BLaER1 (cell line): ENCODE measurements at regions not wholly inside any gene's neighbourhood (a gene's known extent, or its start where the extent isn't known, plus 50 kb on each side); places are given as distances from the start of the nearest gene placed in this dataset.

Experiments used
- H3K27ac ChIP-seq: shearing (Covaris generic); formaldehyde crosslinking; 2 replicates; pipeline ENCODE4 v1.8.1; 2022
- H3K27me3 ChIP-seq: shearing (Covaris generic); formaldehyde crosslinking; 2 replicates; pipeline ENCODE4 v1.8.1; 2022
- H3K36me3 ChIP-seq: shearing (Covaris generic); formaldehyde crosslinking; 2 replicates; pipeline ENCODE4 v1.8.1; 2022
- H3K4me1 ChIP-seq: shearing (Covaris generic); formaldehyde crosslinking; 2 replicates; pipeline ENCODE4 v1.8.1; 2022
- H3K4me2 ChIP-seq: shearing (Covaris generic); formaldehyde crosslinking; 2 replicates; pipeline ENCODE4 v1.8.1; 2022
- H3K4me3 ChIP-seq: shearing (Covaris generic); formaldehyde crosslinking; 2 replicates; pipeline ENCODE4 v1.8.1; 2022
- H3K9ac ChIP-seq: shearing (Covaris generic); formaldehyde crosslinking; 2 replicates; pipeline ENCODE4 v1.8.1; 2022
- H3K9me3 ChIP-seq: shearing (Covaris generic); formaldehyde crosslinking; 2 replicates; pipeline ENCODE4 v1.8.1; 2022
- H4K20me1 ChIP-seq: shearing (Covaris generic); formaldehyde crosslinking; 2 replicates; pipeline ENCODE4 v1.8.1; 2022
- Cebpa-rat ChIP-seq: shearing (Covaris generic); IDR thresholded peaks from 2 replicates; pipeline ENCODE4 v1.8.1; 2022

- no peaks in the 10 kb centered on the region for H3K27me3 ChIP-seq
- H3K9ac ChIP-seq: no peak overlapping the region
- no peaks in the 10 kb centered on the region for H4K20me1 ChIP-seq
- no peak for TF ChIP-seq Cebpa-rat
- no peak overlapping the region for H3K4me2 ChIP-seq
- no peaks in the 10 kb centered on the region for H3K36me3 ChIP-seq
- H3K9me3 ChIP-seq: no peaks in the 10 kb centered on the region
- H3K4me1 ChIP-seq: no peaks in the 10 kb centered on the region
- H3K27ac ChIP-seq: no peak overlapping the region
- no peak overlapping the region for H3K4me3 ChIP-seq
Observed at GRCh38 chr3:3499012-3499562, 300.1 kb upstream of the LRRN1 start.

DNA sequence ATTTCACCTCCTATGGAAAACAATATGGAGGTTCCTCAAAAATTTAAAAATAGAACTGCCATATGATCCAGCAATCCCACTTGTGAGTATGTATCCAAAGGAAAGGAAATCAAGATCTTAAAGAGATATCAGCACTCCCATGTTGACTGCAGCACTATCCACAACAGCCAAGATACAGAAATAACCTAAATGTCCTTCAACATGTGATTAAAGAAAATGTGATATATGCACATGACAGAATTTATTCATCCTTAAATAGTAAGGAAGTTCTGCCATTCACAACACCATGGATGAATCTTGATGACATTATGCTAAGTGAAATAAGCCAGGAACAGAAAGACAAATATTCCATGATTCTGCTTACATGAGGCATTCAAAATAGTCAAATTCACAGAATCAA is 303.6 kb upstream of the LRRN1 start:
- no peaks in the 10 kb centered on the region for H3K27me3 ChIP-seq
- no peak for TF ChIP-seq Cebpa-rat
- H3K36me3 ChIP-seq: no peaks in the 10 kb centered on the region
- no peaks in the 10 kb centered on the region for H4K20me1 ChIP-seq
- H3K9ac ChIP-seq: no peak overlapping the region
- no peak overlapping the region for H3K27ac ChIP-seq
- no peak overlapping the region for H3K4me3 ChIP-seq
- no peak overlapping the region for H3K4me2 ChIP-seq
- H3K9me3 ChIP-seq: no peaks in the 10 kb centered on the region
- H3K4me1 ChIP-seq: no peaks in the 10 kb centered on the region

DNA sequence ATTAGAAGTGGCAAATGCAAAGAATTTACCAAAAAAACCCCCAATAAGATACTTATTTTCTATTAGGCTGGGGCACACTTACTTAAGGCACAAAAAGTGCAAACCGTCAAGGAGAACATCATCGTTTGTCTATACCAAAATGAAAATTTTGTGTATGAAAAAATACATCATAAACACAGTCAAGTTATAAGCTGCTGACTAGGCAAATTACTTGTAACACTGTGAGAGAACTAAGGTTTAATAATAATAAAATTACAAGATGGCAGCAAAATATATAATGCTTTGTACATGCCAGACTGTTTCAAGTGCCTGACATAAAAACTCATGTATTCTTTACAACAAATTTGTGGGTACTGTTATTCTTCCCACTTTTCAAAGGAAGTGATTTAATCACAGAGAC is 297.2 kb upstream of the CRBN start:
- no peak overlapping the region for H3K4me3 ChIP-seq
- H3K4me1 ChIP-seq: no peaks in the 10 kb centered on the region
- TF ChIP-seq Cebpa-rat: no peak
- no peaks in the 10 kb centered on the region for H4K20me1 ChIP-seq
- no peak overlapping the region for H3K4me2 ChIP-seq
- no peaks in the 10 kb centered on the region for H3K27me3 ChIP-seq
- H3K9me3 ChIP-seq: no peaks in the 10 kb centered on the region
- no peaks in the 10 kb centered on the region for H3K36me3 ChIP-seq
- no peak overlapping the region for H3K9ac ChIP-seq
- no peak overlapping the region for H3K27ac ChIP-seq

DNA sequence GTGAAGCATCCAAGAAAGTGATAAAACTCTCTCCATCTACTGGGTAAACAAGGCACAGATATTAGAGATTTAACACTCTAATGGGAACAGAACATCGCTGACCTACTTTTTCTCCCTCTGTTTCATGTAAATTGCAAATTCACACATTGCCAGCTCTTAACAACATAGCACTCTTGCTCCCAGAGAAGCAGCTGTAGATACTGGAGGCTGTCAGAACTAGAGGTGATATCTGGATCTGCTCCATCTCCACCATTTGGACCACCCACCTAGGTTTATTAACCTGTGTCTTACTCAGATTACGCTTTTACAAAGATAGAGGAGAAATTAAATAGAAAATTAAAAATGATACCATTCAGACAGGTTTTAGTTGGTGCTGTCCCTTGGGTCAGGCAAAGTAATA is 289.1 kb upstream of the CRBN start:
- no peak for TF ChIP-seq Cebpa-rat
- Histone ChIP-seq H4K20me1 (no peaks in the 10 kb centered on the region), H3K27ac (no peak overlapping the region)

GRCh38 chr3:3464131-3464530 is 284.6 kb upstream of the CRBN start:
- H3K27me3 ChIP-seq: no peaks in the 10 kb centered on the region
- no peak for TF ChIP-seq Cebpa-rat
- no peak overlapping the region for H3K4me2 ChIP-seq
- H3K4me1 ChIP-seq: no peaks in the 10 kb centered on the region
- no peaks in the 10 kb centered on the region for H4K20me1 ChIP-seq
- H3K9me3 ChIP-seq: no peaks in the 10 kb centered on the region
- H3K9ac ChIP-seq: no peak overlapping the region
- no peaks in the 10 kb centered on the region for H3K36me3 ChIP-seq
- no peak overlapping the region for H3K4me3 ChIP-seq
- H3K27ac ChIP-seq: no peak overlapping the region

More for the DNA sequence above, 289.1 kb upstream of the CRBN start:
- Histone ChIP-seq H3K9ac (no peak overlapping the region), H3K27me3 (no peaks in the 10 kb centered on the region), H3K9me3 (no peaks in the 10 kb centered on the region), H3K4me3 (no peak overlapping the region), H3K36me3 (no peaks in the 10 kb centered on the region), H3K4me1 (no peaks in the 10 kb centered on the region), H3K4me2 (no peak overlapping the region)

GRCh38 chr3:3461317-3461716 is 281.8 kb upstream of the CRBN start:
- TF ChIP-seq Cebpa-rat: no peak
- no peak overlapping the region for H3K4me3 ChIP-seq
- no peaks in the 10 kb centered on the region for H3K27me3 ChIP-seq
- H3K4me1 ChIP-seq: no peaks in the 10 kb centered on the region
- H3K9me3 ChIP-seq: no peaks in the 10 kb centered on the region
- no peaks in the 10 kb centered on the region for H4K20me1 ChIP-seq
- no peaks in the 10 kb centered on the region for H3K36me3 ChIP-seq
- H3K4me2 ChIP-seq: no peak overlapping the region
- no peak overlapping the region for H3K9ac ChIP-seq
- no peak overlapping the region for H3K27ac ChIP-seq

GRCh38 chr3:3448468-3448867 is 269.0 kb upstream of the CRBN start:
- Histone ChIP-seq H3K4me3 (no peak overlapping the region), H3K4me2 (no peak overlapping the region), H4K20me1 (no peaks in the 10 kb centered on the region), H3K27me3 (no peaks in the 10 kb centered on the region), H3K9me3 (no peaks in the 10 kb centered on the region), H3K4me1 (no peaks in the 10 kb centered on the region), H3K27ac (no peak overlapping the region), H3K9ac (no peak overlapping the region), H3K36me3 (no peaks in the 10 kb centered on the region)
- no peak for TF ChIP-seq Cebpa-rat

DNA sequence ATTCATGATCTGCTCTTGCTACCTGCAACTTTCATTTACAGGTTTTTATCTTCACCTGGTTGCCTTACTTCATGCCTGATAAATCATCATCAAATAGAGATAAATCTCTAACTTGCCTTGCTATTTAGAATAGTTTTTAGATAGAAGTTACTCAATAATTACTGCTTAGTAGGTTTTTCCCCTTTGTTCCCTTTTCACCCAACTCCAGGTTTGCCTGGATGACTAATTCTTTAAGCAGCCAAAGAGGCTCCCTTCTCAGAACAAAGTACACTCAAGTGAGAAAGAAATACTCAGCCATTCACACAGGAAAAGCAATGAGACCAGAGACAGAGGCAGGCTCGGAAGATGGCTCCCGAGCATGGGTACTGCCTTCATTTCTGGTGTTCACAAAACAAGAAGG is 268.1 kb upstream of the CRBN start:
- H3K27ac ChIP-seq: no peak overlapping the region
- H4K20me1 ChIP-seq: no peaks in the 10 kb centered on the region
- TF ChIP-seq Cebpa-rat: no peak

GRCh38 chr3:3446251-3446650 is 266.8 kb upstream of the CRBN start:
- no peak overlapping the region for H3K9ac ChIP-seq
- H3K4me2 ChIP-seq: no peak overlapping the region
- no peaks in the 10 kb centered on the region for H3K27me3 ChIP-seq
- TF ChIP-seq Cebpa-rat: no peak
- H3K36me3 ChIP-seq: no peaks in the 10 kb centered on the region
- H3K4me1 ChIP-seq: no peaks in the 10 kb centered on the region
- H4K20me1 ChIP-seq: no peaks in the 10 kb centered on the region
- H3K27ac ChIP-seq: no peak overlapping the region
- no peak overlapping the region for H3K4me3 ChIP-seq
- no peaks in the 10 kb centered on the region for H3K9me3 ChIP-seq

More for the DNA sequence above, 268.1 kb upstream of the CRBN start:
- Histone ChIP-seq H3K9ac (no peak overlapping the region), H3K4me2 (no peak overlapping the region), H3K9me3 (no peaks in the 10 kb centered on the region), H3K4me1 (no peaks in the 10 kb centered on the region), H3K27me3 (no peaks in the 10 kb centered on the region), H3K4me3 (no peak overlapping the region), H3K36me3 (no peaks in the 10 kb centered on the region)

DNA sequence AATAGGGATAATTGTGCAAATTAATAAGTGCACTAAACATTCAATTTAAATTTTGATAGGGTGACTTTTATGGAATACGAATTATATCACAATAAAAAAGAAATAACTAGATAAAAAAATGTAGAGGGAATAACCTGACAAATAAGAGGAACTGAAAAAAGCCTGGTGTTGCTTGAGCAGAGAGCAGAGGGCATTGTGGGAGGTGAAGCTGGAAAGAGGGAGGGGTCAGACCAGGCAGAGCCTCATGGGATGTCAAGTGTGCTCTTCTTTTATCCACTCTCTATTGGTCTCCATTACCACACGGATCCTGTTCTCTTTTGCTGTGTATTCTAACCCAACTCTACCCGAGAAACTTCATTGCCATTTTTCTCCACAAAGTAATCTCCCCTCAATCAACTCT is 264.0 kb upstream of the CRBN start:
- TF ChIP-seq Cebpa-rat: no peak
- Histone ChIP-seq H3K27ac (no peak overlapping the region), H4K20me1 (no peaks in the 10 kb centered on the region), H3K9ac (no peak overlapping the region), H3K36me3 (no peaks in the 10 kb centered on the region), H3K27me3 (no peaks in the 10 kb centered on the region), H3K4me2 (no peak overlapping the region), H3K9me3 (no peaks in the 10 kb centered on the region), H3K4me1 (no peaks in the 10 kb centered on the region), H3K4me3 (no peak overlapping the region)

GRCh38 chr3:3433711-3434110 is 254.2 kb upstream of the CRBN start:
- no peak overlapping the region for H3K27ac ChIP-seq
- H3K9me3 ChIP-seq: no peaks in the 10 kb centered on the region
- no peak overlapping the region for H3K4me2 ChIP-seq
- H3K27me3 ChIP-seq: no peaks in the 10 kb centered on the region
- no peaks in the 10 kb centered on the region for H3K36me3 ChIP-seq
- no peak overlapping the region for H3K4me3 ChIP-seq
- no peaks in the 10 kb centered on the region for H3K4me1 ChIP-seq
- TF ChIP-seq Cebpa-rat: no peak
- H3K9ac ChIP-seq: no peak overlapping the region
- no peaks in the 10 kb centered on the region for H4K20me1 ChIP-seq
